Calu3 (cell line): ENCODE measurements at regions not wholly inside any gene's neighbourhood (a gene's known extent, or its start where the extent isn't known, plus 50 kb on each side); places are given as distances from the start of the nearest gene placed in this dataset.

Experiments used
- BruUV-seq: library from RNA; stranded (reverse); fragments of 400-500 nt; replicated peaks from 2 replicates; lab custom pipeline; 2021; lab: Mats Ljungman, UMichigan
- CTCF ChIA-PET: fragments of 300-600 bp; sonication (Branson Sonifier 250); formaldehyde crosslinking; loops from one replicate; lab custom pipeline; 2022; ENCODE audit warnings: antibody characterized with exemption; lab: Charles Lee
- DNase-seq: peaks from one replicate; pipeline ENCODE4 v3.0.0; 2022
- H3K27ac Mint-ChIP-seq: one replicate; pipeline ENCODE4 v1.8.0; 2022; ENCODE audit warnings: mixed read lengths; ENCODE audit not compliant: unreplicated experiment
- H3K27me3 Mint-ChIP-seq: one replicate; pipeline ENCODE4 v1.8.0; 2022; ENCODE audit warnings: mixed read lengths; ENCODE audit not compliant: unreplicated experiment
- H3K36me3 Mint-ChIP-seq: one replicate; pipeline ENCODE4 v1.8.0; 2022; ENCODE audit warnings: mild to moderate bottlenecking, moderate library complexity, mixed read lengths; ENCODE audit not compliant: insufficient read depth, unreplicated experiment
- H3K4me1 Mint-ChIP-seq: one replicate; pipeline ENCODE4 v1.8.0; 2022; ENCODE audit warnings: mild to moderate bottlenecking, low read depth, mixed read lengths; ENCODE audit not compliant: unreplicated experiment
- H3K4me3 Mint-ChIP-seq: one replicate; pipeline ENCODE4 v1.8.0; 2022; ENCODE audit warnings: mild to moderate bottlenecking, low read depth, moderate library complexity, mixed read lengths; ENCODE audit not compliant: unreplicated experiment
- H3K9me3 Mint-ChIP-seq: one replicate; pipeline ENCODE4 v1.8.0; 2022; ENCODE audit warnings: low read depth, mixed read lengths; ENCODE audit not compliant: unreplicated experiment
- CTCF ChIP-seq: fragments of 200-600 bp; IDR thresholded peaks from one replicate; pipeline ENCODE4 v1.8.0; 2022; ENCODE audit warnings: antibody characterized with exemption; ENCODE audit not compliant: unreplicated experiment
- intact Hi-C: fragments of 100-400 bp; cut with micrococcal nuclease; formaldehyde crosslinking; loops from one replicate; pipeline ENCODE4 v1.10.0; 2022; ENCODE audit not compliant: unreplicated experiment

GRCh38 chr9:90325913-90326653 is 316.5 kb downstream of the DIRAS2 start:
- no peak for TF ChIP-seq CTCF
- Mint-ChIP-seq H3K4me1 (peaks cover 2% of the 10 kb centered on the region), H3K27ac (no peak overlapping the region), H3K27me3 (no peaks in the 10 kb centered on the region), H3K36me3 (no peaks in the 10 kb centered on the region), H3K9me3 (no peaks in the 10 kb centered on the region), H3K4me3 (no peak overlapping the region)
- BruUV-seq, result no TSS peak
- CTCF ChIA-PET, result interaction anchor here (0.7 kb wide), 1 partner anchor 136 kb away, joined by 3 read pairs; no protein-coding TSS in a partner anchor
- intact Hi-C loops, result no loop called here
- no peak for DNase-seq

GRCh38 chr9:90330231-90330630 is 312.4 kb downstream of the DIRAS2 start:
- Mint-ChIP-seq H3K36me3 (peaks cover 6% of the 10 kb centered on the region), H3K27ac (no peak overlapping the region), H3K27me3 (no peaks in the 10 kb centered on the region), H3K4me3 (no peak overlapping the region), H3K9me3 (no peaks in the 10 kb centered on the region), H3K4me1 (peaks cover 32% of the 10 kb centered on the region)
- no peak for TF ChIP-seq CTCF
- intact Hi-C loops, result loop anchor here (10.0 kb wide), 1 partner anchor 115 kb away; no protein-coding TSS in a partner anchor
- no peak for DNase-seq
- no TSS peak for BruUV-seq
- CTCF ChIA-PET, result no interaction called here

GRCh38 chr9:90331826-90332575 is 310.6 kb downstream of the DIRAS2 start:
- H3K4me1 Mint-ChIP-seq, result peaks cover 32% of the 10 kb centered on the region
- DNase-seq, result no peak
- H3K4me3 Mint-ChIP-seq, result peak overlapping the region; percentile 60
- no TSS peak for BruUV-seq
- no peak for TF ChIP-seq CTCF
- CTCF ChIA-PET, result interaction anchor here (0.6 to 1.4 kb wide), 6 partner anchors 8 to 583 kb away, joined by 3 to 4 read pairs (median 3); no protein-coding TSS in a partner anchor
- no peaks in the 10 kb centered on the region for H3K27me3 Mint-ChIP-seq
- peak overlapping the region; percentile 93 for H3K27ac Mint-ChIP-seq
- no peaks in the 10 kb centered on the region for H3K9me3 Mint-ChIP-seq
- intact Hi-C loops, result loop anchor here (10.0 kb wide), 1 partner anchor 113 kb away; no protein-coding TSS in a partner anchor
- H3K36me3 Mint-ChIP-seq, result peaks cover 6% of the 10 kb centered on the region

GRCh38 chr9:90333226-90333625 is 309.4 kb downstream of the DIRAS2 start:
- Mint-ChIP-seq H3K4me3 (no peak overlapping the region), H3K27me3 (no peaks in the 10 kb centered on the region), H3K9me3 (no peaks in the 10 kb centered on the region), H3K36me3 (peaks cover 6% of the 10 kb centered on the region), H3K27ac (peak overlapping the region; percentile 93), H3K4me1 (peaks cover 32% of the 10 kb centered on the region)
- intact Hi-C loops, result loop anchor here (10.0 kb wide), 1 partner anchor 112 kb away; no protein-coding TSS in a partner anchor
- no peak for TF ChIP-seq CTCF
- CTCF ChIA-PET, result interaction anchor here (0.6 kb wide), 1 partner anchor 34 kb away, joined by 5 read pairs; no protein-coding TSS in a partner anchor
- BruUV-seq, result no TSS peak
- no peak for DNase-seq
